Activated T-cell treated with anti-CD3 and anti-CD28 coated beads, Interleukin-2, amount 50 U/mL, for 24 hours (primary cell): ENCODE measurements at regions not wholly inside any gene's neighbourhood (a gene's known extent, or its start where the extent isn't known, plus 50 kb on each side); places are given as distances from the start of the nearest gene placed in this dataset.
"Not testable (repeated sequence)": the region's sequence is repeated elsewhere in the genome, so short reads cannot be mapped to it uniquely, and the experiment has no call there.

Experiments used
- DNase-seq: peaks from one replicate; pipeline ENCODE4 v3.0.0-alpha.2; 2020
- H3K27ac Mint-ChIP-seq: 2 replicates; pipeline ENCODE4 v1.8.0; 2020; ENCODE audit warnings: mild to moderate bottlenecking, mixed read lengths
- H3K27me3 Mint-ChIP-seq: 2 replicates; pipeline ENCODE4 v1.8.0; 2020; ENCODE audit warnings: mixed read lengths
- H3K36me3 Mint-ChIP-seq: 2 replicates; pipeline ENCODE4 v1.8.0; 2020; ENCODE audit warnings: low read depth, mixed read lengths
- H3K4me1 Mint-ChIP-seq: 2 replicates; pipeline ENCODE4 v1.8.0; 2020; ENCODE audit warnings: low read depth, mixed read lengths
- H3K4me3 Mint-ChIP-seq: 2 replicates; pipeline ENCODE4 v1.8.0; 2020; ENCODE audit warnings: mild to moderate bottlenecking, moderate library complexity, mixed read lengths
- H3K9me3 Mint-ChIP-seq: 2 replicates; pipeline ENCODE4 v1.8.0; 2020; ENCODE audit warnings: mixed read lengths

GRCh38 chr1:2948001-2948750 is 73.1 kb upstream of the ACTRT2 start:
- no peak overlapping the region for H3K4me3 Mint-ChIP-seq
- peaks cover 4% of the 10 kb centered on the region for H3K9me3 Mint-ChIP-seq
- H3K27ac Mint-ChIP-seq = no peak overlapping the region
- DNase-seq = no peak
- no peaks in the 10 kb centered on the region for H3K36me3 Mint-ChIP-seq
- no peaks in the 10 kb centered on the region for H3K4me1 Mint-ChIP-seq
- H3K27me3 Mint-ChIP-seq = peaks cover 26% of the 10 kb centered on the region

- no peak for DNase-seq
- H3K9me3 Mint-ChIP-seq = peaks cover 11% of the 10 kb centered on the region
- peaks cover 26% of the 10 kb centered on the region for H3K27me3 Mint-ChIP-seq
- no peak overlapping the region for H3K27ac Mint-ChIP-seq
- H3K4me3 Mint-ChIP-seq = no peak overlapping the region
- H3K36me3 Mint-ChIP-seq = no peaks in the 10 kb centered on the region
- no peaks in the 10 kb centered on the region for H3K4me1 Mint-ChIP-seq
Observed at GRCh38 chr1:2948751-2949680, 72.3 kb upstream of the ACTRT2 start.

- no peak for DNase-seq
- no peaks in the 10 kb centered on the region for H3K4me1 Mint-ChIP-seq
- no peaks in the 10 kb centered on the region for H3K36me3 Mint-ChIP-seq
- H3K27me3 Mint-ChIP-seq = peaks cover 26% of the 10 kb centered on the region
- H3K27ac Mint-ChIP-seq = no peak overlapping the region
- peaks cover 21% of the 10 kb centered on the region for H3K9me3 Mint-ChIP-seq
- H3K4me3 Mint-ChIP-seq = no peak overlapping the region
Observed at GRCh38 chr1:2949966-2950925, 71.0 kb upstream of the ACTRT2 start.

GRCh38 chr1:2950926-2951305 is 70.4 kb upstream of the ACTRT2 start:
- H3K27ac Mint-ChIP-seq = no peak overlapping the region
- no peak for DNase-seq
- no peaks in the 10 kb centered on the region for H3K4me1 Mint-ChIP-seq
- H3K9me3 Mint-ChIP-seq = peaks cover 25% of the 10 kb centered on the region
- peaks cover 26% of the 10 kb centered on the region for H3K27me3 Mint-ChIP-seq
- H3K4me3 Mint-ChIP-seq = no peak overlapping the region
- H3K36me3 Mint-ChIP-seq = no peaks in the 10 kb centered on the region

- peaks cover 34% of the 10 kb centered on the region for H3K9me3 Mint-ChIP-seq
- peaks cover 3% of the 10 kb centered on the region for H3K36me3 Mint-ChIP-seq
- no peak overlapping the region for H3K27ac Mint-ChIP-seq
- no peak for DNase-seq
- H3K4me3 Mint-ChIP-seq = no peak overlapping the region
- H3K27me3 Mint-ChIP-seq = peaks cover 19% of the 10 kb centered on the region
- no peaks in the 10 kb centered on the region for H3K4me1 Mint-ChIP-seq
Observed at GRCh38 chr1:2951856-2952255, 69.4 kb upstream of the ACTRT2 start.

- DNase-seq = no peak
- Mint-ChIP-seq H3K4me1 (no peaks in the 10 kb centered on the region), H3K9me3 (peaks cover 36% of the 10 kb centered on the region), H3K27me3 (peaks cover 14% of the 10 kb centered on the region), H3K4me3 (no peak overlapping the region), H3K27ac (no peak overlapping the region), H3K36me3 (peaks cover 3% of the 10 kb centered on the region)
Observed at GRCh38 chr1:2952371-2952770, 68.9 kb upstream of the ACTRT2 start.

- Mint-ChIP-seq H3K4me3 (no peak overlapping the region), H3K27me3 (peaks cover 13% of the 10 kb centered on the region), H3K36me3 (peaks cover 3% of the 10 kb centered on the region), H3K27ac (no peak overlapping the region), H3K9me3 (peaks cover 41% of the 10 kb centered on the region), H3K4me1 (no peaks in the 10 kb centered on the region)
- no peak for DNase-seq
Observed at GRCh38 chr1:2952992-2953391, 68.3 kb upstream of the ACTRT2 start.

- no peak for DNase-seq
- Mint-ChIP-seq H3K4me3 (no peak overlapping the region), H3K27me3 (peaks cover 9% of the 10 kb centered on the region), H3K9me3 (peaks cover 47% of the 10 kb centered on the region), H3K4me1 (no peaks in the 10 kb centered on the region), H3K36me3 (peaks cover 3% of the 10 kb centered on the region), H3K27ac (no peak overlapping the region)
Observed at GRCh38 chr1:2953688-2954285, 67.5 kb upstream of the ACTRT2 start.

GRCh38 chr1:2955652-2956051 is 65.6 kb upstream of the ACTRT2 start:
- H3K4me1 Mint-ChIP-seq = no peaks in the 10 kb centered on the region
- H3K27ac Mint-ChIP-seq = no peak overlapping the region
- DNase-seq = no peak
- H3K27me3 Mint-ChIP-seq = peaks cover 4% of the 10 kb centered on the region
- peaks cover 3% of the 10 kb centered on the region for H3K36me3 Mint-ChIP-seq
- peaks cover 48% of the 10 kb centered on the region for H3K9me3 Mint-ChIP-seq
- no peak overlapping the region for H3K4me3 Mint-ChIP-seq

- Mint-ChIP-seq H3K27ac (no peak overlapping the region), H3K4me1 (no peaks in the 10 kb centered on the region), H3K4me3 (no peak overlapping the region), H3K27me3 (peaks cover 6% of the 10 kb centered on the region), H3K9me3 (peaks cover 48% of the 10 kb centered on the region), H3K36me3 (peaks cover 3% of the 10 kb centered on the region)
- no peak for DNase-seq
Observed at GRCh38 chr1:2956576-2956975, 64.7 kb upstream of the ACTRT2 start.

- Mint-ChIP-seq H3K9me3 (peaks cover 48% of the 10 kb centered on the region), H3K4me3 (no peak overlapping the region), H3K27ac (no peak overlapping the region), H3K27me3 (peaks cover 3% of the 10 kb centered on the region), H3K4me1 (no peaks in the 10 kb centered on the region), H3K36me3 (peaks cover 3% of the 10 kb centered on the region)
- DNase-seq = no peak
Observed at GRCh38 chr1:2957329-2957728, 63.9 kb upstream of the ACTRT2 start.

- peaks cover 30% of the 10 kb centered on the region for H3K9me3 Mint-ChIP-seq
- not testable (repeated sequence) for H3K4me1 Mint-ChIP-seq, H3K4me3 Mint-ChIP-seq, H3K27ac Mint-ChIP-seq, H3K27me3 Mint-ChIP-seq, H3K36me3 Mint-ChIP-seq, DNase-seq
Observed at GRCh38 chr1:2959881-2960280, 61.4 kb upstream of the ACTRT2 start.

- no peak for DNase-seq
- Mint-ChIP-seq H3K36me3 (peaks cover 2% of the 10 kb centered on the region), H3K9me3 (peaks cover 21% of the 10 kb centered on the region), H3K4me1 (no peaks in the 10 kb centered on the region), H3K27ac (no peak overlapping the region), H3K4me3 (no peak overlapping the region), H3K27me3 (peaks cover 3% of the 10 kb centered on the region)
Observed at GRCh38 chr1:2961081-2961480, 60.2 kb upstream of the ACTRT2 start.

- no peaks in the 10 kb centered on the region for H3K4me1 Mint-ChIP-seq
- no peaks in the 10 kb centered on the region for H3K36me3 Mint-ChIP-seq
- peaks cover 3% of the 10 kb centered on the region for H3K27me3 Mint-ChIP-seq
- no peak overlapping the region for H3K27ac Mint-ChIP-seq
- DNase-seq = no peak
- no peak overlapping the region for H3K4me3 Mint-ChIP-seq
- peaks cover 16% of the 10 kb centered on the region for H3K9me3 Mint-ChIP-seq
Observed at GRCh38 chr1:2961661-2962060, 59.6 kb upstream of the ACTRT2 start.
